ENCODE measurements at regions not wholly inside any gene's neighbourhood (a gene's known extent, or its start where the extent isn't known, plus 50 kb on each side); places are given as distances from the start of the nearest gene placed in this dataset.

- H3K4me3 ChIP-seq (ENCODE audit: low read depth, low read length) = no peak overlapping the region
- no peaks in the 10 kb centered on the region for H3K27me3 ChIP-seq (ENCODE audit: insufficient read depth, low read length)
These were observed 270.0 kb upstream of the CAND1 start for GRCh38 chr12:66999141-66999540.

DNA sequence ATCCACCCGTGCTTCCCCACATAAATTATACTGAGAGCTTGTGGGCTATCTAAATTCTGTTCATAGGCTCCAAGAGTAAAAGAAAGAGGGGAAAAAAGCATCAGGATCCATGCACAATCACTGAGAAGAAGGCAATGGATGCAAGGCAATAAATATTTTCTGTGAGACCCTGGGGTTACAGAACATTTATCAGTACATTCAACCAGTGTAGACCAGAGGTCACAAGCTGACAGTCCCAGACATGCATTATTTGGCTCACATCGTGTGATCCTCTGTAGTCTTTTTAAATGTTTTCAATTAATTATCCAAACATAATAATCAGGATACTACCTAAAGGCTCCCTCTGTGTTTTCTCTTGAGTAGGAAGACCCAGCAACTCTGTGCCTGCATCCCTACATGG is 267.9 kb upstream of the CAND1 start:
- Histone ChIP-seq H3K27me3 (ENCODE audit: insufficient read depth, low read length) (0 out of 2 replicates have a peak, but pooled peaks cover 4% of the 10 kb centered on the region), H3K36me3 (ENCODE audit: insufficient read depth, low read length) (no peaks in the 10 kb centered on the region), H3K79me2 (ENCODE audit: control insufficient read depth, insufficient read depth, low read length, unreplicated experiment) (no peaks in the 10 kb centered on the region), H3K27ac (ENCODE audit: low read depth, low read length) (no peak overlapping the region), H3K4me1 (ENCODE audit: control insufficient read depth, insufficient read depth, low read length, unreplicated experiment) (no peaks in the 10 kb centered on the region), H2AFZ (ENCODE audit: low read length, unreplicated experiment) (no peak overlapping the region), H3K4me3 (ENCODE audit: low read depth, low read length) (no peak overlapping the region)

More at GRCh38 chr12:66999141-66999540, 270.0 kb upstream of the CAND1 start:
- no peaks in the 10 kb centered on the region for H3K79me2 ChIP-seq (ENCODE audit: control insufficient read depth, insufficient read depth, low read length, unreplicated experiment)
- no peak overlapping the region for H3K27ac ChIP-seq (ENCODE audit: low read depth, low read length)
- H3K36me3 ChIP-seq (ENCODE audit: insufficient read depth, low read length) = no peaks in the 10 kb centered on the region
- H2AFZ ChIP-seq (ENCODE audit: low read length, unreplicated experiment) = no peak overlapping the region
- H3K4me1 ChIP-seq (ENCODE audit: control insufficient read depth, insufficient read depth, low read length, unreplicated experiment) = no peaks in the 10 kb centered on the region

DNA sequence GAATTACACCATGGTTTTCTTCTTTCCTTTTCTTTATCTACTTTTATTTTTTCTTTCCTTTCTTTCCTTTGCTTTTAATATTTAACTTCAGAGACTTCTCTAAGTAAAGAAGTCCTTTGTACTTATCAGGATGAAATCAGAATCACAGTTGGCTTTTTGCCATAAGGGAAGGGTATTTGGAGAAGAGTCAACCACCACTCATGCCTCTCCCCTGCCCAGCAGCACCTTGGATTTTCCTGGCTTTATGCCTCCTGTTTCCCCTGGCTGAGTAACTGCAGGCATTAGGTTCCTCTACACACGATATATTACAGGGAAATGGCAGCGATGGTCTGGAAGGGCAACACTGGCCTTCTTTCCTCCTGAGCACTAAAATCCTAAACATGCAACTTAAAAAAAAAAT is 266.4 kb upstream of the CAND1 start:
- Histone ChIP-seq H2AFZ (ENCODE audit: low read length, unreplicated experiment) (no peak overlapping the region), H3K27me3 (ENCODE audit: insufficient read depth, low read length) (0 out of 2 replicates have a peak, but pooled peaks cover 7% of the 10 kb centered on the region), H3K27ac (ENCODE audit: low read depth, low read length) (no peak overlapping the region), H3K36me3 (ENCODE audit: insufficient read depth, low read length) (no peaks in the 10 kb centered on the region), H3K79me2 (ENCODE audit: control insufficient read depth, insufficient read depth, low read length, unreplicated experiment) (no peaks in the 10 kb centered on the region), H3K4me3 (ENCODE audit: low read depth, low read length) (no peak overlapping the region), H3K4me1 (ENCODE audit: control insufficient read depth, insufficient read depth, low read length, unreplicated experiment) (no peaks in the 10 kb centered on the region)

GRCh38 chr12:67006610-67007009 is 262.5 kb upstream of the CAND1 start:
- H3K27ac ChIP-seq (ENCODE audit: low read depth, low read length) = no peak overlapping the region

GRCh38 chr12:67014642-67015041 is 254.5 kb upstream of the CAND1 start:
- peaks cover 16% of the 10 kb centered on the region for H3K27me3 ChIP-seq (ENCODE audit: insufficient read depth, low read length)
- no peaks in the 10 kb centered on the region for H3K4me1 ChIP-seq (ENCODE audit: control insufficient read depth, insufficient read depth, low read length, unreplicated experiment)
- H3K36me3 ChIP-seq (ENCODE audit: insufficient read depth, low read length) = no peaks in the 10 kb centered on the region
- H3K27ac ChIP-seq (ENCODE audit: low read depth, low read length) = no peak overlapping the region
- H3K79me2 ChIP-seq (ENCODE audit: control insufficient read depth, insufficient read depth, low read length, unreplicated experiment) = no peaks in the 10 kb centered on the region
- H3K4me3 ChIP-seq (ENCODE audit: low read depth, low read length) = no peak overlapping the region
- no peak overlapping the region for H2AFZ ChIP-seq (ENCODE audit: low read length, unreplicated experiment)

More at GRCh38 chr12:67006610-67007009, 262.5 kb upstream of the CAND1 start:
- no peaks in the 10 kb centered on the region for H3K79me2 ChIP-seq (ENCODE audit: control insufficient read depth, insufficient read depth, low read length, unreplicated experiment)
- H3K36me3 ChIP-seq (ENCODE audit: insufficient read depth, low read length) = no peaks in the 10 kb centered on the region
- H3K4me1 ChIP-seq (ENCODE audit: control insufficient read depth, insufficient read depth, low read length, unreplicated experiment) = no peaks in the 10 kb centered on the region
- 0 out of 2 replicates have a peak, but pooled peaks cover 11% of the 10 kb centered on the region for H3K27me3 ChIP-seq (ENCODE audit: insufficient read depth, low read length)
- H2AFZ ChIP-seq (ENCODE audit: low read length, unreplicated experiment) = no peak overlapping the region
- H3K4me3 ChIP-seq (ENCODE audit: low read depth, low read length) = no peak overlapping the region

DNA sequence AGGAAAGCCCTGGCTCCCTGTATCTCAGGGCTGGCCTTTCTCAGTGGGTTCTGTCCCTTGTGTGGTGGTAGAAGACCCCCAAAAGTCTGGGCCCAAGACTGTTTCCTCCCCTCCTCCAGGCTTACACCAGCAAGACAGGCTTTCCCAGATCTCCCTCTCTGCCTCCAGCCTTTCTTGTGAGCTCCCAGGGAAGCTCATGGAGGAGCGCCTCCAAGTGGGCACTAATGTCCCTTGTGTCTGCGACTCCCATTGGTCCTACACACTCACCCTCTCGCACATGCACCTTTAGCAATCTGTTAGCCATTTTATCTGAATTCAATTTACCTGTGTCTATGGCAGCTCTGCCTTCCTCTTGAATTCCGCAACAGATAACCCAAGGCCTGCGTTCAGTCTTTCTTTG is 251.1 kb upstream of the CAND1 start:
- Histone ChIP-seq H2AFZ (ENCODE audit: low read length, unreplicated experiment) (no peak overlapping the region), H3K27me3 (ENCODE audit: insufficient read depth, low read length) (peaks cover 16% of the 10 kb centered on the region), H3K36me3 (ENCODE audit: insufficient read depth, low read length) (no peaks in the 10 kb centered on the region), H3K4me1 (ENCODE audit: control insufficient read depth, insufficient read depth, low read length, unreplicated experiment) (no peaks in the 10 kb centered on the region), H3K27ac (ENCODE audit: low read depth, low read length) (no peak overlapping the region), H3K4me3 (ENCODE audit: low read depth, low read length) (no peak overlapping the region), H3K79me2 (ENCODE audit: control insufficient read depth, insufficient read depth, low read length, unreplicated experiment) (no peaks in the 10 kb centered on the region)

DNA sequence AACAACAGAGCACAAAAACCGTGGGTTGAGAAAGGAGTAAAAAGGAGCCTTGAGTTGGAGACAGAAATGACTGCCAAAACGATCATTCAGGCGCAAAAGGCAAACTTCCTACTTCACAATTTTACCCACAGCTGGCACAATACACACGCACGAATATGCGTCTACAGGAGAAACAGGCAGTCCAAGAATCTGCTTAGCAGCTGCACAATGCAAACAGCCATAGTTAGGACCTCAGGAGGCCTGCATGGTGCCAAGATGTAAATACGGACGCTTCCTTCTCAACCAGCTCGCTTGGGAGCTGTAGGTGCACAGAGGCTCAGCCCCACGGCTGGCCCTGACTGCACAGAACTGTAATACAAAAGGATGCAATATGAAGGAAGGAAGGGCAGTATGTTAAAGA is 250.1 kb upstream of the CAND1 start:
- no peak overlapping the region for H3K4me3 ChIP-seq (ENCODE audit: low read depth, low read length)
- no peaks in the 10 kb centered on the region for H3K36me3 ChIP-seq (ENCODE audit: insufficient read depth, low read length)
- H3K27me3 ChIP-seq (ENCODE audit: insufficient read depth, low read length) = peaks cover 16% of the 10 kb centered on the region
- H3K79me2 ChIP-seq (ENCODE audit: control insufficient read depth, insufficient read depth, low read length, unreplicated experiment) = no peaks in the 10 kb centered on the region
- H3K27ac ChIP-seq (ENCODE audit: low read depth, low read length) = no peak overlapping the region
- no peak overlapping the region for H2AFZ ChIP-seq (ENCODE audit: low read length, unreplicated experiment)
- no peaks in the 10 kb centered on the region for H3K4me1 ChIP-seq (ENCODE audit: control insufficient read depth, insufficient read depth, low read length, unreplicated experiment)

DNA sequence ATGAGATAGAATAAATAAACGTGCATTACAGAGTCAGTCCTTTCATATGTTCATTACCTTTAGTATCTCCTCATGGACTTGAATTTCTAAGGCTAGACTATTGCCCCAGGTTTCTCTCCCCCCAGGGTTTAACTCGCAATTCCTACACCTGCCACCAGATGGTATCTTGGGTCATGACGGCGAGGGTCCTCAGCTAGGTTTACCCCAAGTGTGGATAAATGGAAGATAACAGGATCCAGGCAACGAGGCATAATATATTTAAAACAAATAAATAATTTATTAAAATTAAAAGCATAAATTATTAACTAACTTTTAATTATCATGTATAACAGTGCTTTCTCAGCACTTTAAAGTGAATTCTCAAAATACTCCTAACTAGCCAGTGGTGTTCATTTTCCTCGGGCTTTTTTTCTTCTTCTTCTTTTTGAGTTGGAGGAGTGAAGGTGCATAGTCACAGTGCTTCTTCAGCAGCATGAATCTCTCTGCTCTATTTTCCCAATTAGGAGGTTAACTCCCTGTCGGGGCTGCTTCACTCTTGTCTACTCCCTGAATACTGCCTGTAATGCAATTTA is 243.5 kb upstream of the CAND1 start:
- H3K4me3 ChIP-seq (ENCODE audit: low read depth, low read length) = no peak overlapping the region
- no peak overlapping the region for H3K27ac ChIP-seq (ENCODE audit: low read depth, low read length)
- H3K79me2 ChIP-seq (ENCODE audit: control insufficient read depth, insufficient read depth, low read length, unreplicated experiment) = no peaks in the 10 kb centered on the region
- H2AFZ ChIP-seq (ENCODE audit: low read length, unreplicated experiment) = no peak overlapping the region
- no peaks in the 10 kb centered on the region for H3K36me3 ChIP-seq (ENCODE audit: insufficient read depth, low read length)
- H3K4me1 ChIP-seq (ENCODE audit: control insufficient read depth, insufficient read depth, low read length, unreplicated experiment) = no peaks in the 10 kb centered on the region
- H3K27me3 ChIP-seq (ENCODE audit: insufficient read depth, low read length) = peaks cover 5% of the 10 kb centered on the region

GRCh38 chr12:67026487-67027246 is 242.5 kb upstream of the CAND1 start:
- no peak overlapping the region for H3K4me3 ChIP-seq (ENCODE audit: low read depth, low read length)
- no peaks in the 10 kb centered on the region for H3K36me3 ChIP-seq (ENCODE audit: insufficient read depth, low read length)
- H2AFZ ChIP-seq (ENCODE audit: low read length, unreplicated experiment) = no peak overlapping the region

DNA sequence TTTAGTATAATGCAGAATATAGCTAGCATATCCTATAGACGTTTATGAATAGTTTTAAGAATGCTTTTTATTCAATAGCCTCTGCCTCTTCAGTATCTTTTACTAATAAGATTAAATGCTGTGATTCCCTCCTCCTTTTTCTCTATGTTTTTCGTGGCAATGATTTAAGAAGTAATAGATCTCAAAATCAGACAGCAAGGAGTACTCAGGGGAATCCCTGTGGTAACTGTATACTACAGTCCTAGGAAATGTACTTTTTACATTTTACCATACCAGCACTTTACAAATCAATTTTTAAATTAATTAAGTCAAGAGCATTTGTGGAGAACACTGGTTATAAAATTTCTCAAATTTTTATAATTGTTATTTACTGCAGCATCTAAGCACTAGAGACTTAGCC is 240.6 kb upstream of the CAND1 start:
- no peak overlapping the region for H3K4me3 ChIP-seq (ENCODE audit: low read depth, low read length)
- H3K27me3 ChIP-seq (ENCODE audit: insufficient read depth, low read length) = peaks cover 13% of the 10 kb centered on the region
- H3K4me1 ChIP-seq (ENCODE audit: control insufficient read depth, insufficient read depth, low read length, unreplicated experiment) = no peaks in the 10 kb centered on the region
- no peak overlapping the region for H3K27ac ChIP-seq (ENCODE audit: low read depth, low read length)
- no peaks in the 10 kb centered on the region for H3K36me3 ChIP-seq (ENCODE audit: insufficient read depth, low read length)
- no peaks in the 10 kb centered on the region for H3K79me2 ChIP-seq (ENCODE audit: control insufficient read depth, insufficient read depth, low read length, unreplicated experiment)
- no peak overlapping the region for H2AFZ ChIP-seq (ENCODE audit: low read length, unreplicated experiment)

More at GRCh38 chr12:67026487-67027246, 242.5 kb upstream of the CAND1 start:
- Histone ChIP-seq H3K27me3 (ENCODE audit: insufficient read depth, low read length) (peaks cover 13% of the 10 kb centered on the region), H3K79me2 (ENCODE audit: control insufficient read depth, insufficient read depth, low read length, unreplicated experiment) (no peaks in the 10 kb centered on the region), H3K4me1 (ENCODE audit: control insufficient read depth, insufficient read depth, low read length, unreplicated experiment) (no peaks in the 10 kb centered on the region), H3K27ac (ENCODE audit: low read depth, low read length) (no peak overlapping the region)

Data from ACC112 (cell line).